Fibroblast of gingiva (primary cell): ENCODE measurements at regions not wholly inside any gene's neighbourhood (a gene's known extent, or its start where the extent isn't known, plus 50 kb on each side); places are given as distances from the start of the nearest gene placed in this dataset.
"Not testable (repeated sequence)": the region's sequence is repeated elsewhere in the genome, so short reads cannot be mapped to it uniquely, and the experiment has no call there.

Experiments
- DNase-seq: peaks from one replicate; pipeline ENCODE4 v3.0.0-alpha.2; 2011; ENCODE audit warnings: low read depth

DNA sequence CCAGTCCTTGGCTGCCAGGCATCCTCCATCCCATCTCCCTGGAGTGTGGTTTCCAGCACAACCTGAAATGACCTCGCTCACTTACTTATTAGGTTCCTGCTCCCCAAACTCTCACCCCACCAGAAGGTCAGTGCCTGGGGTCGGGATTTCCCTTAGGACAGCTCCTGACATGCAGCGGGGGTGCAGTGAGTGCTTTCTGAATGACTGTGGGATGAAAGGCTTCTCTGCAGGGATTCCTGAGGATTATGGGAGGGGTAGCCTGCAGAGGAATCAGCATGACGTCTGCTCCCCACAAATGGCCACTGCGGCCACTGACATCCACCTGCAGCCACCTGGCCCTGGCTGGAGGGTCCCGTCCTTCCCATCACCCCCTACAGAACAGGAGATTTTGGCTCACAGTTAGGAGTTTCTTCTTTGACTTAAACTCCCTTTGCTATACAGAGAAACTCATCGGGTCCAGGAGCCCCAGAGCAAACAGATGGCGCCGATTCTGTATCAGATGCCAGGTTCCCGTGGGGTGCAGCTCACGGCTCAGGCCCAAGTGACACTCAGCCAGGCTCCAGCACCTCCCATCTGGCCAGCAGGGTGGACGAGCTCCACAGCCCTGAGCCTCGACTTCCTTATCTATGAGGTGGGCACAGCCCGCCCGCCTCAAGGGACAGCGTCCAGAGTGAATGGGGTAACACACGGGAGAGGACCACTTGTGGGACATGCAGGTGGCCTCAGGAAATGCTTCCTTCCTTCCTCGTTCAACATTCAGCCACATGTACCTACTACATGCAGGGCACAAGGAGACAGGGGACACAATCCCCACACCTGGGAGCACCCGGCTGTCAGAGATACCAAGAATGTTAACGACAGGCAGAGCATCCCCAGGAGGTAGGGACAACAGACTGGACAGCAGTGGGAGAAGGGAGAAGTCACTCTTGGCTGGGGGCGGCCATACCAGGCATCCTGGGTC, 69.8 kb downstream of the RMI2 start:
- DNase-seq = no peak

DNA sequence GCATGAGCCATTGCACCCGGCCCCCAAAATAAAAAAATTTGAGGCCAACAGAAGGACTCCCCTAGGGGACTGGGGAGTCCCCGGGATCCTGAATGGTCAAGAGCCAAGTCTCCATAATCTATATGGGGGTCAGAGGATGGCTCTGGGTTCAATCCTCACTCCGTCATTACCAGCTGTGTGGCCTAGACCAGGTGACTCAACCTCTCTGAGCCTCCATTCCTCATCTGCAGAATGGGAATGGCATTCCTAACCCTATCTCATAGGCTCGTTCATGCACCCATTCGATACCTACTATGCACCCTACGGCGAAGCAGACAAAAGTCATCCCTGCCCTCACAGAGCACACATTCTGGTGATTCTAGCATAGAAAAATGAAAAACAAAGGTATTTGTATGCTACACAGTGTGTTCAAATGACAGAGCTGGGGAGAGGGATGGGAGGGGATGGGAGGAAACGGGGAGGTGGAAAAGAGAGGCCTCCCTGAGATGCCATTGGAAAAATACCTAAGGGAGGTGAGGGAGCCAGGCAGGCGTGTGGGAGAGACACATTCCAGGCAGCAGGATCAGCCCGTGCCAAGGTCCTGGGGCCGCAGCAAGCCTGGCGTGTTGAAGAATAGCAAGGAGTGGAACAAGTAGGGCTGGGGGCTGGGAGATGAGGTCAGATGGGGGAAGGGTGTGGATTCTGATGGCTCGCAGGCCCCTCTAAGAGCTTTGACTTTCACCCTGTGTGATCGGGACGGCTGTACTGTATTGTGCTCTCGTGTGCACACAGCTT, 71.2 kb downstream of the RMI2 start:
- DNase-seq = no peak

DNA sequence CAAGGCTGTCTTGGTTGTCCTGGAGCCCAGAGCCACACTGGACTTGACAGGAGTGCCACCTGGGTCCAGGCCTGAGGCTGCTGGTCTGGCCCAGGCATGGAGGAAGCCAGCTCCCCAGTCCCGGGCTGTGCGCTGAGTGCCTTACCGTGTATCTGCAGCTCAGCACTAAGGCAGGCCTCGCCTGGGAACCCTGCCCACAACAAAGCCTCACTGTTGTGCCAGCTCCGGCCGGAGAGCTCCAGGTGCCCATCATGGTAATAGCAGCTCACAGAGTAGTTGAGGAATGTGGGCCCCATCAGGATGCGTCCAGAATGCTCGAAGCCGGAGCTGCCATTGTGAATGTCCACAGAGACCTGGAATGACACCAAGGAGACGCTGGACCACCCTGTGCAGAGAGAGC, 72.2 kb downstream of the RMI2 start:
- DNase-seq = no peak

DNA sequence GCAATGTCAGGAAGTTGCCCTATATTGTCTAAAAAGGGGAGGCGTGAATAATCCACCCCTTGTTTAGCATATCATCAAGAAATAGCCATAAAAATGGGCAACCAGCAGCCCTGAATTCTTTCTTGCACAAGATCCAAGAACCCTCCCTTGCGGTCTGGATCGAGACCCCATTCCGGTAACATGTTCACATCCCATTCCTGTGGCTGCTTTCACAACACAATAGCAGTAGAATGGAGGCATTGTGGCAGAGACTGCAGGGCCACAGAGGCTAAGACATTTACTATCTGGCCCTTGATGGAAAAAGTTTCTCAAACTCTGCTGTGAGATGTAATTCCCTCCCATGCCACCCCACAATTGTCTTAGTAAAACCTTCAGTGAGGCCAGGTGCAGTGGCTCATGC, 73.2 kb downstream of the RMI2 start:
- no peak for DNase-seq

DNA sequence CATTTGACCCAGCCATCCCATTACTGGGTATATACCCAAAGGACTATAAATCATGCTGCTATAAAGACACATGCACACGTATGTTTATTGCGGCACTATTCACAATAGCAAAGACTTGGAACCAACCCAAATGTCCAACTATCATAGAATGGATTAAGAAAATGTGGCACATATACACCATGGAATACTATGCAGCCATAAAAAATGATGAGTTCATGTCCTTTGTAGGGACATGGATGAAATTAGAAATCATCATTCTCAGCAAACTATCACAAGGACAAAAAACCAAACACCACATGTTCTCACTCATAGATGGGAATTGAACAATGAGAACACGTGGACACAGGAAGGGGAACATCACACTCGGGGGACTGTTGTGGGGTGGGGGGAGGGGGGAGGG, 74.8 kb downstream of the RMI2 start:
- DNase-seq = not testable (repeated sequence)

DNA sequence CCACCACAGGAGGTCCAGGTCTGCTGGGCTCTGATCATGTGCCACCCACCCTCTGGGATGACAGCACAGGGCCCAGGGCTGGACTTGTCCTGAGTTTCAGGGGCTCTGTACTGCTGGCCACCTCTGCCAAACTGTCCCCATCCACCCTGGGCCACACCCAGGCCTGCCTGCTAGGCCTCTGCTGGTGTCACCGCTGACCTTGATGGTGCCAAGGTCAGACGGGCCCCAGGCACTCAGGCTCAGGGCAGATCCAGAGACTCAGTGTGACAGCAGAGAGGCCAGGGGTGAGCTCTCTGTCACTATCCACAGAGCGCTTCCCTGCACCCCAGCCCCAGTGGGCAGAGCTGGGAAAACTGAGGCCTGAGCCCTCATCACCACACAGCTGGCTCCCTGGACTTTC, 75.6 kb downstream of the RMI2 start:
- DNase-seq = no peak

DNA sequence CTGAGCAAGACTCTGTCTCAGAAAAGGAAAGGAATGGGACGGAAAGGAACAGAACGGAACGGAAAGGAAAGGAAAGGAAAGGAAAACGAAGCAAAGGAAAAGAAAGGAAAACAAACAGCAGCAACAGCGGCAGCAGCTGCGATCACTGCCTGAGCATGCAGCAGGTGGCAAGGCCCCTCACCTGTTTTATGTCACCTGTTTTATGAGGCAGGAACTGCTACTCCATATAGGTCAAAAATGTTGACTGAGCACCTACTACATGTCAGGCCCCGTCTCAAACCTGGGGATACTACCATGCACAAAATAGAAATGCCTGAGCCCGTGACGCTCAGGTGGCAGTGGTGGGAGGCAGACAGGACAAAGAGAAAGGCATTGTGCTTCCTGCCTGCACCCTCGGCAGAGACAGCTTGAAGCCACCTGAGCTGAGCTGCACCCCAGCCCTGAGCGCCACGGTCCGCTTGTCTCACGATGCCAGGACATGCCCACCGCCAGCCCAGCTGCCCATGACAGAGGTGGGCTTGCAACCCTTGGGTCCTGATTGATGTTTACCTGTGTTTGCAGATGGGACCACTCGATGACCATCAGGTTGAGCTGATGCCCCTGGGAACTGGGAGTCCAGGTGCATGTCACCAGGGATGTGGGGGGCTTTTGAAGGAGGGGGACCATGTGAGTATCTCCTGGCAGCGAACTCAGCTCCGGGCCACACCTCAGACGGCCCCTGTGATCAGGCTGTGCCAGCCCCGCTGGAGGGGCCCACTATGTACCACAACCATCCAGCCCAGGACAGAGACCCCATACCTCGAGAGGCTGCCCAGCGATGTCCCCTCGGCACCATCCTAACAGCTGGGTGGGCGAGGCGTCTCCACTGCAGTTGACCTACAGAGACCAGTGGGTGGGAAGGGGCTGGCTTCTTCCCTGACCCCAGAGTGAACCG, 77.4 kb downstream of the RMI2 start:
- DNase-seq = no peak

DNA sequence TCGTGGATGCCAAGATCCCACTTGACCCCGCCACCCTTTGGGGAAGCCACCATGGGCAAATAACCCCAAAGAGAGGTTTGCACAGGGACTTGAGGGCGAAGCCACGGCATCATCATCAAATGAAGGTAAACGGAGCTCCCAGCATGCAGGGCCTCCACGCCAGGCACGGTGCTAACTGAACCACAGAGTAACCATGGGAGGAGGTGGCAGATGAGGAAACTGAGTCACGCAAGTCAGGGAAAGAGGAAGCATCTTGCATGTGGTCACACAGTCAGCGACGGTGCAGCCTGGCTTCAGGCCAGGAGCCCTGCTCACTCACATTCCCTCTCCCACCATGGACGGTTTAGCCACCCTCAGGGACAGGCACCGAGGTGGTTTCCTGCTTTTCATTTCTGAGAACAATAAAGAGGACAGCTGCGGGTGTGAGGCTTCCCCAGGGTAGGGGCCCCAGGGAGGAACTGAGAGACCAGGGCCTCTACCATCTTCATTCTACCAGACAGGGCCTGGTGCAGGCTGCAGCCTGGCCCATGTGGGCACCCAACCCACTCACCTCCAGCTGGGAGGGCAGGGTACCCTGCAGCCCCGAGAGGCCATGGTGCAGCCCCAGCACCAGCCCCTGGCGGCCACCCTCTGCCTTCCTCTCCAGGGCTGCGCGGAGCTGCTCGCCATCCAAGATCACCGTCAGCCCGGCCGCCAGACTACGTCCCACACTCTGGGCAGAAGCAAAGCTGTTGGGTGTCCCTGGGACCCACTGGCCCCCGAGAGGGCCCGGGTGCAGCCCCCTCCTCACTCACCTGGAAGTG, 78.3 kb downstream of the RMI2 start:
- DNase-seq = no peak

DNA sequence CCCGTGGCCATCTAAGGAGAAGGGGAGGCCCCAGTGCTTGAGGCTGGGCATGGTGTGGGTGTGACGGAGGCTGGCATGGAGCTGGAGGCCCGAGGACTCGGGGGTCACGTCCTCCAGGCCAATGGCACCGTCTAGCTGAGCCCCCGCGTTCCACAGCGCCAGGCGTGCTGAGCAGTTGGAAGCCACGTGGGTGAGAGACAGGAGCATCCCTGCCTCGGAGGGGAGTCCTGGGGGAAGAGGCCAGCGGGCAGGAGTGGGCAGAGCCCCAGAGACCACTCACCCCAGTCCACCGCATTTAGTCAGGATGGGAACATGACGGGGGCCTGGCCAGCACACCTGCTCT, 78.8 kb downstream of the RMI2 start:
- DNase-seq = no peak

DNA sequence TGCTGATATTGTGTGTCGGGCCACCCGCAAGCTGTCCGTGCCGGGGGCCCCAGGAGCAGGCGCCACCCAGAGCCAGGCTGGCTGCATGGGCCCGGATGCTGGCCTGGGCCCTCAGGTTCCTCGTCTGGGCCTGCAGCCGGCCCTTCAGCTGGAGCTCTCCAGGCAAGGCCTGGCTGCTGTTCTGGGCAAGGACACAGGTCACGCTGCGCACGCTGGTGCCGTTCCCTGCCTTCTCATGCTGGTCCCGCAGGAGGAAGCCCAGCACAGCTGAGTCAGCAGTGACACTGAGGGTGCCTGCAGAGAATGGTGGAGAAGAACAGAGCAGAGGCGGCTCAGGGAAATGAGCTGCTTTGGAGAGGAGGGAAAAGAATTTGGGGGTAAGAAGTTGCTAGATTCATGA, 79.9 kb downstream of the RMI2 start:
- no peak for DNase-seq

DNA sequence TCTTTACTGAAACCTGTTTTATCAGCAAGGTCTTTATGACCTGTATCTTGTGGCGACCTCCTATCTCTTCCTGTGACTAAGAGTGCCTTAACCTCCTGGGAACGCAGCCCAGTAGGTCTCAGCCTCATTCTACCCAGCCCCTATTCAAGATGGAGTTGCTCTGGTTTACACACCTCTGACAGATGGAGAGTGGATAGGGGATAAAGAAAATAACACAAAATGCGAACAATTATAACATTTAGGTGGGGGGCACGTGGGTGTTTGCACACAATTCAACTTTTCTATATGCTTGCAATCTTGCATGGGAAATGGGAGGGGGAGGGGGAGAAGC, 83.3 kb downstream of the RMI2 start:
- DNase-seq = no peak

DNA sequence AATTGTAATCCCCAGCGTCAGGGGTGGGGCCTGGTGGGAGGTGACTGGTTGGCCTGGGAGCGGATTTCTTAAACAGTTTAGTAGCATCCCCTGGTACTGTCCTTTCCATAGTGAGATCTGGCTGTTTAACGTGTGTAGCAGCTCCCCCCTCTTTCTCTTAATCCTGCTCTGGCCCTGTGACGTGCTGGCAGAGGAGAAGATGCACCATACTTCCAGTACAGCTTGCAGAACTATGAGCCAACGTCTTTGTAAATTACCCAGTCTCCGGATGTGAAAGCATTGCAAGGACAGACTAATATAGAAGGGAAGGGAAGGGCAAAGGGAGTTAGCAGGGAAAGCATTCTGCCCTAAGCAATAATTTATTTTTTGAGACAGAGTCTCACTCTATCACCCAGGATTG, 83.9 kb downstream of the RMI2 start:
- DNase-seq = no peak

DNA sequence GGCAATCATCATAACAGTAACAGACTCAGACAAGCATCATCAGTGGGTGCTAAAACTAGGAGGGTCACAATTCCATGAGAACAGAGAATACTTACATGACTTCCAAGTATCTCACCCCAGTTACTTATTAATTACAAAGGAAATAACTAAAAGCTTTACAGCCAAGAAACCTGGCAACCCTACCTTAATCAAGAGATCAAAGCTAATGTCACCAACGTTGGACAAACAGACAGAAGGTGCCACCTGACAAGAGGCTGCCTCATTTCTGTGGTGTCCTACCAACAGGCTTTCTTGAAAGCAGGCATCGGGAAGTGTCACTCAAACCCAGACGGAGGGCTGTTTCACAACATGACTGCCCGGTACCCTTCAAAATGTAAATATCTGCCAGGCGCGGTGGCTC, 84.6 kb downstream of the RMI2 start:
- DNase-seq = no peak

DNA sequence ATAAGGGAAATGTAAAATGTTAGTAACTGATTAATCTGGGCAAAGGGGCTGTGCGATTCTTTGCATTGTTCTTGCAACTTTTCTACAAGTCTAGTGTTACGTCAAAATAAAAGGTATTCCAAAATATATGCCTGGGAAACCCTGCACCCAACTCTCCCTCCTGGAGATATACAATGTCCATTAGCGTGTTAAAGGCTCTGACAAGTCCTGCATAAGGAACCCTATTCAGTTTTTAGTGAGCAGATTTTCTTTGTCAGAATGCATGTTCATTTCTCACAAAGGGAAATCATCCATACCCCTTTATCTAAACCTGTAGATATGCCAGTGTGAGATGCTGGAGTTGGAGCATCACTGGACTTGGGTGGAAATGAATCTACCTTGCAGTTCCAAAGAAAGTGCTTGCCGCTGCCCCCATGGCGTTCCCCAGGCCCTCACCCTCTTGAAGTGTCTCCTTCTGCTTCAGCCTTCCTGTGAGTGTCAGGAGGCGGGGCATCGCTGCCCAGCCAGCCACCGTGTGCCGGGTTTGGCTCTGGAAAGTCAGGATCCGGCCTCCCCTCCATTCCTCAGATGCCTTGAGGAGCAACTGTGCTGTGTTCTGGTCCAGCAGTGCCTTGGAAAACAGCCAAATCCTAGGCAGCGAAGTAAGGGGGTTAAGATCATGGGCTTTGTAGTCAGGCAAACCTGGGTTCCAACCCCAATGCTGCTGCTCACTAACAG, 85.5 kb downstream of the RMI2 start:
- no peak for DNase-seq

DNA sequence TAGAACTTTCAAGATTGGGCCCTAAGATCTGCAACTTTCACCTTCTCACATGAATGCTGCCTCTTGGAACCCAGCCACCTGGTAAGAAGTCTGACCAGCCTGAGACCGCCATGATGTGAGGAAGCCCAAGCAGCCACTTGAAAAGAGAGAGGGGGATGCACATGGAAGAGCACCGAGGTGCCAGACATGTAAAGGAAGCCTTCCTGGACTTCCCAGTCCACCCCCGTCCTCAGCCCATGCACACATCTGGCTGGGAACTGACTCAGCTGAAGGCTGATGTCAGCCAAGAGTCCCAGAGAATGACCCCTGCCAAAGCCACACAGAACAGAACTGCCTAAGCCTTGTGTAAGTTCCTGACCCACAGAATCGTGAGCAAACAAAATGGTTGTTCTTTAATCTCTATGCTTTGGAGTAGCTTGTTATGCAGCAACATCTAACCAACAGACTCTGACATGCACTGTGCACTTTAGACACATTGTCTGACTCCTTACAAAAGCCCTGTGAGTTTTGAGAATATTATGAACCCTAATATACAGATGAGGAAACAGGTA, 86.7 kb downstream of the RMI2 start:
- DNase-seq = no peak

DNA sequence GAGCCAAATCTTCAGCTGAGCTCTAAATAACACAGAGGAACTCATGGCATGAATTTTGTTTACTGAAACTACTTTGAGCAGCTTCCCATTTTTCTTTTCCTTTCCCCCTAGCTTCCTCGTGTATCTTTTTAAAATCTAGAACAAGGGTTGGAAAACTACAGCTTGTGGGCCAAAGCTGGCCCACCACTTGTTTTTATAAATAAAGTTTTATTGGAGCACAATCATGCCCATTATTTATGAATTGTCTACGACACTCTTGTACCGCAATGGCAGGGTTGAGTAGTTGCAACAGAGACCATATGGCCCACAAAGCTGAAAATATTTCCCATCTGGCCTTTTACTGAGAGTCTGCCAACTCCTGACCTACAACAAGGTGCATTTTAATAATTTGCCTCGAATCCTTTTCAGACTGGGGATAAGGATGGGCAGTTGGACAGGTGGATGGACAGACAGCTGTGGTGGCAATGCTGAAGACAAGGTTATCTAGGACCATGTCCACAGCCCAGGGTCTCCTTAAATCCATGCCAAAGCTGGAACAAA, 87.7 kb downstream of the RMI2 start:
- no peak for DNase-seq

DNA sequence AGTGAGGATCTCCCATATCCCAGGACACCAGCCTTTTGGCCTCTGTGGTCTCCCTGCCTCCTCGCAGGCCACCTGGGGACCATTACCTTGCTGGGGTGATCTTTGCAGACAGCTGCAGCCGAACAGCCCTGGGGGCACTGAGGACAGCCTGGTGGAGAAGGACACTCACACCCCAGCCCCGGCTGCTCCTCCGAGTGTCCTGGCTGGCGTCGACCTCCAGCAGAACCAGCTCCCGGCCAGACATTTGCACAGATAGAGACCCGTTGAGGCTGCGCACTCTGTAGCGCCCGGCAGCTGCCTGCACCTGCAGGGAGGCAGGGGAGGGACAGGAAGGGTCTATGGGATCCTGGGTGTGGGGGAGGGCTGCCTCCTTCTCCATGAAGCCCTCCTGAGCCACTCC, 90.3 kb downstream of the RMI2 start:
- DNase-seq = no peak

DNA sequence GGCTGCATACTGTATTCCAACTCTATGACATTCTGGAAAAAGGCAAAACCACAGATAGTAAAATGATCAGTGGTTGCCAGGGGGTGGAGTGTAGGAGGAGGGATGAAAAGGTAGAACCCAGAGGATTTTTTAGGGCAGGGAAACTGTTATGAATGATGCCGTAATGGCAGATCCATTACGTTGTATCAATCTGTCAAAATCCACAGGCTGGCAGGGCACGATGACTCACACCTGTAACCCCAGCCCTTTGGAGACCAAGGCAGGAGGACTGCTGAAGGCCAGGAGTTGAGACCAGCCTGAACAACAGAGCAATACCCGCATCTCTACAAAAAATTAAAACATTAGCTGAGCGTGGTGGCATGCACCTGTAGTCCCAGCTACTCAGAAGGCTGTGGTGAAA, 91.8 kb downstream of the RMI2 start:
- no peak for DNase-seq

DNA sequence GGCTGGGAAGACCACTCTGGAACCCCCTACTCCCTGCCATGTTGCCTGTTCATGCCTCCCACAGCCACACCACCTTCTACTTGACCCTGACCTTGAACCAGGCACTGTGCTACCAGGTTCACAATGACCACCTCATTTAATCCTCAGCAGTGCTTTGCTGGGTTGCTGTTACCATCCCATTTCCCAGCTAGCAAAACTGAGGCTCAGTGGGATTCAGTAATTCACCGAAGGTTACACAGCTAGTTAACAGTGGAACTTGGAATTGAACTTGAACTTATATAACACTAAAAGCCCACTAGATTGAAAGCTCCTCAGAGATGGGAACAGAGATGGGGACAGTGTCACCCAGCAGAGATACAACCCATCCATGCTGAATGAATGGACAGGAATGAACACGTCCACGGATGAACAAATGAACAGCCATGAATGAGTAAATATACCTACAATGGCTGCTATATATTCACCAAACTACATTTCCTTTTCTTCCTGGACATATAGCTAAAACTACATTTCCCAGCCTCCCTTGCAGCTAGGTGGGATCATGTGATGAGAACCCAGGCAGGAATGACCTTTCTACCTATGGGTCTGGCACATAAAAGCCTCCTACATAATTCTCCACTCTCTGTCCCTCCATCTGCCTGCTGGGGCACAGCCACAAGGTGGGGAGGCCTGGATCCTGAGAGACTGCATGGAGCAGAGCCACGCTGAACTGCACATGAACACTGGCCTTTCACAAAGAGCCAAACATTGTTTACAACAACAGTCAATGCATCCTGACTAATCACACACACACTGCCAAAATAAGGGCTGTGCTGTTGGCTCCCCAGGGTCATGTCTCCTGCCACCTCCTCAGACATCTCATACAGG, 94.8 kb downstream of the RMI2 start:
- DNase-seq = no peak

DNA sequence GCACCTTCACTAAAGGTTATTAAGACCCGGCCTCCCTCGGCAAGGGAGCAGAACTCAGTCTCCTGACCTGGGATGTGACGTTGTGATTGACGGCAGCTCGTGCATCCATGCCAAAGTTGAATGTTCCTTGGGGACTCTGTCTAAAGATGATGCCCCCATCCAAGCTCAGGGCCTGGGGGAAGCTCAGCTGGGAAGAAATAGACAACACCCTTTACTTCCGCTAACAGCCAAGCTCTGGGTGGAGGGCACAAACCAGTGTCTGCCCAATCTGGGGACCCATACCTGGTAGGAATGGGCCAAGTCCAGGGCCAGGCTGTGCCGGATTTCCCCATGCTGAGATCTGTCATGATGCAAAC, 95.4 kb downstream of the RMI2 start:
- DNase-seq = no peak
